ENCODE measurements at regions not wholly inside any gene's neighbourhood (a gene's known extent, or its start where the extent isn't known, plus 50 kb on each side); places are given as distances from the start of the nearest gene placed in this dataset.
A peak's percentile ranks its signal among the peaks of the same experiment; 100 is the strongest.

- no peaks in the 10 kb centered on the region for H3K9me1 ChIP-seq (ENCODE audit: insufficient read depth, low read length)
- POLR2A ChIA-PET (ENCODE audit: unreplicated experiment) = no interaction called here
- H3K4me3 ChIP-seq (ENCODE audit: insufficient read depth, low read depth, low read length) = no peak overlapping the region
- H3K56ac ChIP-seq (ENCODE audit: extremely low read depth, insufficient read depth, low read length) = no peak overlapping the region
- no peaks in the 10 kb centered on the region for H3K9me3 ChIP-seq (ENCODE audit: control insufficient read depth, insufficient read depth, low read length)
- no peak overlapping the region for H3K18ac ChIP-seq (ENCODE audit: low read depth, low read length)
- intact Hi-C loops (cut with micrococcal nuclease) = no loop called here
- no peaks in the 10 kb centered on the region for H3K36me3 ChIP-seq (ENCODE audit: control insufficient read depth, insufficient read depth, low read length)
- H3K14ac ChIP-seq (replicated peaks; ENCODE audit: low read depth, low read length) = no peak overlapping the region
- no peaks in the 10 kb centered on the region for H3K79me1 ChIP-seq (ENCODE audit: low read depth in 1 of 2, low read length in 2 of 2)
- H4K91ac ChIP-seq (ENCODE audit: insufficient read depth, low read depth, low read length) = no peak overlapping the region
- no peak overlapping the region for H3K23ac ChIP-seq (ENCODE audit: low read depth, low read length)
- no peak overlapping the region for H3K9ac ChIP-seq (ENCODE audit: low read depth, low read length)
- H2BK5ac ChIP-seq (ENCODE audit: low read depth, low read length, poor library complexity, severe bottlenecking) = no peak overlapping the region
- no peaks in the 10 kb centered on the region for H4K20me1 ChIP-seq (ENCODE audit: insufficient read depth, low read length)
- H3K4ac ChIP-seq (ENCODE audit: low read depth, low read length) = no peak overlapping the region
- H3K27me3 ChIP-seq (ENCODE audit: control insufficient read depth, insufficient read depth, low read length) = no peaks in the 10 kb centered on the region; the same call in 1 of the 2 replicates
- H2AK5ac ChIP-seq (ENCODE audit: low read depth, low read length) = no peak overlapping the region
- no peak overlapping the region for H2AFZ ChIP-seq (replicated peaks; ENCODE audit: low read length, poor library complexity)
- no peak for ATAC-seq (ENCODE audit: low read depth)
- no peak overlapping the region for H4K8ac ChIP-seq (ENCODE audit: low read depth in 2 of 2, low read length in 2 of 2)
- no peak for TF ChIP-seq FOS (IDR thresholded peaks at IDR 0.05; ENCODE audit: low read depth, low read length)
- no peak for TF ChIP-seq USF2 (IDR thresholded peaks at IDR 0.05; ENCODE audit: low read depth, low read length)
- no peak for TF ChIP-seq SMC3 (IDR thresholded peaks at IDR 0.05; ENCODE audit: low read depth, low read length)
- peak; percentile 83 for TF ChIP-seq CEBPB (IDR thresholded peaks at IDR 0.05; ENCODE audit: low read depth, low read length)
- TF ChIP-seq RCOR1 (IDR thresholded peaks at IDR 0.05; ENCODE audit: insufficient replicate concordance, low read length) = no peak
- no peak overlapping the region for H2BK15ac ChIP-seq (ENCODE audit: low read depth, low read length)
- BruUV-seq (replicated peaks) = no TSS peak
- no peak overlapping the region for H2AK9ac ChIP-seq (replicated peaks; ENCODE audit: low read depth, low read length, poor library complexity)
- H3K4me1 ChIP-seq (ENCODE audit: control insufficient read depth, insufficient read depth, low read length) = no peaks in the 10 kb centered on the region
- CTCF ChIA-PET = no interaction called here
- no peak overlapping the region for H4K5ac ChIP-seq (ENCODE audit: low read depth, low read length)
- no peak overlapping the region for H3K27ac ChIP-seq (ENCODE audit: insufficient read depth, low read length)
- dilution Hi-C loops (cut with HindIII; ENCODE audit: low sequenced_read_pairs, unreplicated experiment) = no loop called here
- in situ Hi-C loops (cut with MboI; ENCODE audit: low sequenced_read_pairs) = no loop called here
- DNase-seq = peak; percentile 14
- H3K4me2 ChIP-seq (ENCODE audit: low read depth, low read length) = no peak overlapping the region
- H2BK20ac ChIP-seq (ENCODE audit: low read depth, low read length) = no peak overlapping the region
- no peak overlapping the region for H2BK120ac ChIP-seq (ENCODE audit: low read depth, low read length)
These were observed 456.0 kb upstream of the FAM241A start for GRCh38 chr4:111689214-111689613.

Data from IMR-90 (cell line).